HG03103 (cell line): ENCODE measurements at regions not wholly inside any gene's neighbourhood (a gene's known extent, or its start where the extent isn't known, plus 50 kb on each side); places are given as distances from the start of the nearest gene placed in this dataset.
"Not testable (repeated sequence)": the region's sequence is repeated elsewhere in the genome, so short reads cannot be mapped to it uniquely, and the experiment has no call there.

Experiments used
- ATAC-seq: cut with Tn5 transposase; IDR thresholded peaks from one replicate; pipeline ENCODE4 v1.9.1; 2021; ENCODE audit warnings: low read depth; ENCODE audit not compliant: unreplicated experiment

GRCh38 chr9:95689669-95690068 is 172.9 kb upstream of the PTCH1 start:
- ATAC-seq, result no peak

- no peak for ATAC-seq
Observed at GRCh38 chr9:95684516-95684915, 167.7 kb upstream of the PTCH1 start.

- not testable (repeated sequence) for ATAC-seq
Observed at GRCh38 chr9:95680306-95680705, 163.5 kb upstream of the PTCH1 start.

GRCh38 chr9:95679874-95680273 is 163.1 kb upstream of the PTCH1 start:
- ATAC-seq, result no peak

GRCh38 chr9:95678759-95679158 is 162.0 kb upstream of the PTCH1 start:
- ATAC-seq, result no peak

- ATAC-seq, result no peak
Observed at GRCh38 chr9:95670122-95670521, 153.4 kb upstream of the PTCH1 start.

GRCh38 chr9:95669253-95669652 is 152.5 kb upstream of the PTCH1 start:
- ATAC-seq, result no peak

GRCh38 chr9:95667789-95668188 is 151.0 kb upstream of the PTCH1 start:
- no peak for ATAC-seq

- no peak for ATAC-seq
Observed at GRCh38 chr9:95666785-95667155, 150.0 kb upstream of the PTCH1 start.

GRCh38 chr9:95666096-95666784 is 149.5 kb upstream of the PTCH1 start:
- no peak for ATAC-seq

- no peak for ATAC-seq
Observed at GRCh38 chr9:95653246-95653645, 136.5 kb upstream of the PTCH1 start.

- ATAC-seq, result no peak
Observed at GRCh38 chr9:95650720-95651119, 133.9 kb upstream of the PTCH1 start.

GRCh38 chr9:95649801-95650213 is 133.0 kb upstream of the PTCH1 start:
- ATAC-seq, result no peak

- ATAC-seq, result no peak
Observed at GRCh38 chr9:95648225-95648624, 131.5 kb upstream of the PTCH1 start.

- no peak for ATAC-seq
Observed at GRCh38 chr9:95645992-95646391, 129.2 kb upstream of the PTCH1 start.

GRCh38 chr9:95645579-95645978 is 128.8 kb upstream of the PTCH1 start:
- no peak for ATAC-seq

GRCh38 chr9:95644377-95644776 is 127.6 kb upstream of the PTCH1 start:
- no peak for ATAC-seq

GRCh38 chr9:95643619-95644018 is 126.8 kb upstream of the PTCH1 start:
- ATAC-seq, result no peak

- no peak for ATAC-seq
Observed at GRCh38 chr9:95642189-95642588, 125.4 kb upstream of the PTCH1 start.

- ATAC-seq, result no peak
Observed at GRCh38 chr9:95641586-95641985, 124.8 kb upstream of the PTCH1 start.

- ATAC-seq, result no peak
Observed at GRCh38 chr9:95640336-95640735, 123.6 kb upstream of the PTCH1 start.

GRCh38 chr9:95635986-95636671 is 119.4 kb upstream of the PTCH1 start:
- ATAC-seq, result no peak
